GM12878 (cell line): ENCODE measurements at regions not wholly inside any gene's neighbourhood (a gene's known extent, or its start where the extent isn't known, plus 50 kb on each side); places are given as distances from the start of the nearest gene placed in this dataset.

Experiments
- BHLHE40 ChIP-seq, 2 experiments: fragments of 450-650 bp in 1 of 2; IDR thresholded peaks; 2 replicates each; pipeline ENCODE4 v1.6.1; 2011 to 2017; ENCODE audit warnings: low read depth in 2 of 2, borderline replicate concordance in 1 of 2, improper control_type of control experiment in 1 of 2, low read length in 1 of 2, mild to moderate bottlenecking in 1 of 2
- EZH2 ChIP-seq: IDR thresholded peaks from 2 replicates; pipeline ENCODE4 v1.6.1; 2012; ENCODE audit warnings: low read depth, mild to moderate bottlenecking, control low read depth, inconsistent platforms, low read length, borderline replicate concordance; ENCODE audit not compliant: control insufficient read depth
- IKZF1 ChIP-seq: fragments of 450-650 bp; conservative IDR thresholded peaks from 2 replicates; pipeline ENCODE4 v1.6.1; 2017; ENCODE audit warnings: antibody characterized with exemption, mild to moderate bottlenecking
- MEF2A ChIP-seq: IDR thresholded peaks from 2 replicates; pipeline ENCODE4 v1.6.1; 2011; ENCODE audit warnings: low read depth, mild to moderate bottlenecking, low read length, moderate library complexity; ENCODE audit not compliant: insufficient read depth
- NBN ChIP-seq: fragments of 450-650 bp; IDR thresholded peaks from 2 replicates; pipeline ENCODE4 v1.6.1; 2016
- NRF1 ChIP-seq: conservative IDR thresholded peaks from 2 replicates; pipeline ENCODE4 v1.6.1; 2011; ENCODE audit warnings: mild to moderate bottlenecking, low read depth, low read length, improper control_type of control experiment
- POLR2A ChIP-seq: IDR thresholded peaks from 2 replicates; pipeline ENCODE4 v1.6.1; 2011; ENCODE audit warnings: low read depth, mild to moderate bottlenecking, low read length
- RBBP5 ChIP-seq: fragments of 200-600 bp; sonication (generic); conservative IDR thresholded peaks from 2 replicates; pipeline ENCODE4 v1.6.1; 2016
- RFX5 ChIP-seq: IDR thresholded peaks from 2 replicates; pipeline ENCODE4 v1.6.1; 2011; ENCODE audit warnings: low read depth, low read length, improper control_type of control experiment
- SIN3A ChIP-seq: IDR thresholded peaks from 2 replicates; pipeline ENCODE4 v1.6.1; 2012; ENCODE audit warnings: low read depth, low read length, improper control_type of control experiment
- ZZZ3 ChIP-seq: IDR thresholded peaks from 2 replicates; pipeline ENCODE4 v1.6.1; 2011; ENCODE audit warnings: low read depth; ENCODE audit not compliant: control insufficient read depth, insufficient read length
- TF ChIP-seq, protein P1 (sequence below), 3 experiments: IDR thresholded peaks in 2 of 3; conservative IDR thresholded peaks in 1 of 3; 2 replicates each; pipeline ENCODE4 v1.5.1; 2011; ENCODE audit warnings: low read depth in 3 of 3, low read length in 3 of 3, mild to moderate bottlenecking in 3 of 3, control low read depth in 2 of 3, moderate library complexity in 2 of 3, inconsistent platforms in 1 of 3, mixed read lengths in 1 of 3; ENCODE audit not compliant: control insufficient read depth in 2 of 3, insufficient read depth in 1 of 3; ENCODE audit errors: extremely low read depth in 1 of 3
- TF ChIP-seq, protein P2 (sequence below): IDR thresholded peaks from 2 replicates; pipeline ENCODE4 v1.6.1; 2012; ENCODE audit warnings: low read depth, low read length, improper control_type of control experiment
- TF ChIP-seq, protein P3 (sequence below): fragments of 450-650 bp; IDR thresholded peaks from 2 replicates; pipeline ENCODE4 v1.6.1; 2017; ENCODE audit warnings: antibody characterized with exemption, mild to moderate bottlenecking, moderate library complexity

DNA sequence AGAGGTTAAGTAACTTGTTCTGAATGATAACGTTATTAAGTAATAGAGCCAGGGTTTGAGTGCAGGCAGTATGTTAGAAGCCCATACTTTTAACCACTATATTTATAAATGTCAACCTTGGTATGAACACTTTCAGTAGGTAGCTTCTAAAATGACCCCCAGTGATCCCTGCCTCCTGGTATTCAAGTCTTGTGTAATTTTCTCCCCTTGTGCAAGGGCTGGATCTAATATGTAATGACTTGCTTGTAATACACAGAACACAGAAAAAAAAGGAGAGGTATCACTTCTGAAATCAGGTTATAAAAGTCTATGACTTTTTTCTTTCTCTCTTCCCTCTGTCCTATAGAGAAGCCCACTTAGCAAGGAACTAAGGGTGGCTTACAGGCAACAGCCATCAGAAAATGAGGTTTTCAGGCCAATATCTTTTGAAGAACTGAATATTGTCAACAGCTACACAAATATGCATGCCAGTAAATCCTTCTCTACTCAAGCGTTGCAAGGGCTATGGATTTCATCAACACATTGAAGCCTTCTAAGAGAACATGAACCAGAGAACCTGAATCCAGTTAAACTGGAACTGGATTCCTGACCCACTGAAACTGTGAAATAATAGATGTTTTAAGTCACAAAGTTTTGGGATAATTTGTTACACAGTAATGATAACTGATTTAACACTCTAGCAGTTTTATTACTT is 712.3 kb downstream of the METTL15 start:
- TF ChIP-seq, protein P1, sequence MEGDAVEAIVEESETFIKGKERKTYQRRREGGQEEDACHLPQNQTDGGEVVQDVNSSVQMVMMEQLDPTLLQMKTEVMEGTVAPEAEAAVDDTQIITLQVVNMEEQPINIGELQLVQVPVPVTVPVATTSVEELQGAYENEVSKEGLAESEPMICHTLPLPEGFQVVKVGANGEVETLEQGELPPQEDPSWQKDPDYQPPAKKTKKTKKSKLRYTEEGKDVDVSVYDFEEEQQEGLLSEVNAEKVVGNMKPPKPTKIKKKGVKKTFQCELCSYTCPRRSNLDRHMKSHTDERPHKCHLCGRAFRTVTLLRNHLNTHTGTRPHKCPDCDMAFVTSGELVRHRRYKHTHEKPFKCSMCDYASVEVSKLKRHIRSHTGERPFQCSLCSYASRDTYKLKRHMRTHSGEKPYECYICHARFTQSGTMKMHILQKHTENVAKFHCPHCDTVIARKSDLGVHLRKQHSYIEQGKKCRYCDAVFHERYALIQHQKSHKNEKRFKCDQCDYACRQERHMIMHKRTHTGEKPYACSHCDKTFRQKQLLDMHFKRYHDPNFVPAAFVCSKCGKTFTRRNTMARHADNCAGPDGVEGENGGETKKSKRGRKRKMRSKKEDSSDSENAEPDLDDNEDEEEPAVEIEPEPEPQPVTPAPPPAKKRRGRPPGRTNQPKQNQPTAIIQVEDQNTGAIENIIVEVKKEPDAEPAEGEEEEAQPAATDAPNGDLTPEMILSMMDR (IDR thresholded peaks at IDR 0.05 in 2 of 3, conservative IDR thresholded peaks at IDR 0.05 in 1 of 3; ENCODE audit: control insufficient read depth in 2 of 3, extremely low read depth in 1 of 3, insufficient read depth in 1 of 3, low read depth in 3 of 3, low read length in 3 of 3): no peak
- no peak for TF ChIP-seq POLR2A
- TF ChIP-seq IKZF1: no peak
- no peak for TF ChIP-seq EZH2
- TF ChIP-seq, protein P2, sequence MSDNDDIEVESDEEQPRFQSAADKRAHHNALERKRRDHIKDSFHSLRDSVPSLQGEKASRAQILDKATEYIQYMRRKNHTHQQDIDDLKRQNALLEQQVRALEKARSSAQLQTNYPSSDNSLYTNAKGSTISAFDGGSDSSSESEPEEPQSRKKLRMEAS: no peak
- no peak for TF ChIP-seq NBN
- no peak for TF ChIP-seq RFX5
- TF ChIP-seq ZZZ3: no peak
- TF ChIP-seq BHLHE40 (IDR thresholded peaks at IDR 0.05; ENCODE audit: borderline replicate concordance in 1 of 2, low read depth in 2 of 2, low read length in 1 of 2): no peak
- no peak for TF ChIP-seq NRF1
- TF ChIP-seq, protein P3, sequence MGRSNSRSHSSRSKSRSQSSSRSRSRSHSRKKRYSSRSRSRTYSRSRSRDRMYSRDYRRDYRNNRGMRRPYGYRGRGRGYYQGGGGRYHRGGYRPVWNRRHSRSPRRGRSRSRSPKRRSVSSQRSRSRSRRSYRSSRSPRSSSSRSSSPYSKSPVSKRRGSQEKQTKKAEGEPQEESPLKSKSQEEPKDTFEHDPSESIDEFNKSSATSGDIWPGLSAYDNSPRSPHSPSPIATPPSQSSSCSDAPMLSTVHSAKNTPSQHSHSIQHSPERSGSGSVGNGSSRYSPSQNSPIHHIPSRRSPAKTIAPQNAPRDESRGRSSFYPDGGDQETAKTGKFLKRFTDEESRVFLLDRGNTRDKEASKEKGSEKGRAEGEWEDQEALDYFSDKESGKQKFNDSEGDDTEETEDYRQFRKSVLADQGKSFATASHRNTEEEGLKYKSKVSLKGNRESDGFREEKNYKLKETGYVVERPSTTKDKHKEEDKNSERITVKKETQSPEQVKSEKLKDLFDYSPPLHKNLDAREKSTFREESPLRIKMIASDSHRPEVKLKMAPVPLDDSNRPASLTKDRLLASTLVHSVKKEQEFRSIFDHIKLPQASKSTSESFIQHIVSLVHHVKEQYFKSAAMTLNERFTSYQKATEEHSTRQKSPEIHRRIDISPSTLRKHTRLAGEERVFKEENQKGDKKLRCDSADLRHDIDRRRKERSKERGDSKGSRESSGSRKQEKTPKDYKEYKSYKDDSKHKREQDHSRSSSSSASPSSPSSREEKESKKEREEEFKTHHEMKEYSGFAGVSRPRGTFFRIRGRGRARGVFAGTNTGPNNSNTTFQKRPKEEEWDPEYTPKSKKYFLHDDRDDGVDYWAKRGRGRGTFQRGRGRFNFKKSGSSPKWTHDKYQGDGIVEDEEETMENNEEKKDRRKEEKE: no peak
- TF ChIP-seq SIN3A: no peak
- no peak for TF ChIP-seq MEF2A
- TF ChIP-seq RBBP5: no peak
